ENCODE measurements at regions not wholly inside any gene's neighbourhood (a gene's known extent, or its start where the extent isn't known, plus 50 kb on each side); places are given as distances from the start of the nearest gene placed in this dataset.

DNA sequence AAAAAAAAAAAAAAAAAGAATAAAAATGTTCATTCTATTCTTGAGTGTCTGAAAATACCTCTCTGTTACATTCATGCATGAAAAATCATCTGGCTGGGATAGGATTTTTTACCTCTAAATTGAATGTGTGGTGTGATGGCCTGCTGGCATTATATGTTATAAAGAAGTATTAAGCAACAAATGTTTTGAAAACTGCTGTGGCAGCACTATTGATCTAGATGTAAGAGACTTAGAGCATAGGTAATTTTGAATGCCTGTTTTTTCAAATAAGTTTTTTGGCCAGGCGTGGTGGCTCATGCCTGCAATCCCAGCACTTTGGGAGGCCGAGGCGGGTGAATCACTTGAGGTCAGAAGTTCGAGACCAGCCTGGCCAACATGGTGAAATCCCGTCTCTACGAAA, 147.0 kb upstream of the LINC00305 start:
- no peak for TF ChIP-seq CTCF (IDR thresholded peaks at IDR 0.05)
- TF ChIP-seq POLR2A (IDR thresholded peaks at IDR 0.05) = no peak

All from body of pancreas (tissue), 4 donors.